Stomach (tissue), 8 donors: ENCODE measurements at regions not wholly inside any gene's neighbourhood (a gene's known extent, or its start where the extent isn't known, plus 50 kb on each side); places are given as distances from the start of the nearest gene placed in this dataset.

ENCODE experiments used
- DNase-seq, 2 donors: peaks; one replicate each; pipeline versions ENCODE4 v3.0.0 to v3.0.0-alpha.2; 2013 to 2019
- H3K27ac ChIP-seq, 5 donors: fragments of 200-600 bp in 4 of 5; sonication (generic) in 4 of 5; one replicate each; pipeline ENCODE4 v1.5.1; 2013 to 2019; ENCODE audit warnings: mild to moderate bottlenecking in 1 of 5, moderate library complexity in 1 of 5
- H3K27me3 ChIP-seq, 3 donors: fragments of 200-600 bp; sonication (generic); one replicate each; pipeline ENCODE4 v1.5.1; 2017 to 2019; ENCODE audit warnings: mixed run types in 1 of 3
- H3K36me3 ChIP-seq, 4 donors: fragments of 200-600 bp; sonication (generic); 1 replicate in 3 of 4; 2 replicates in 1 of 4; pipeline ENCODE4 v1.5.1; 2016 to 2019
- H3K4me1 ChIP-seq, 4 donors: fragments of 200-600 bp; sonication (generic); one replicate each; pipeline ENCODE4 v1.5.1; 2016 to 2019
- H3K4me3 ChIP-seq, 4 donors: fragments of 200-600 bp; sonication (generic) in 3 of 4; one replicate each; pipeline ENCODE4 v1.5.1; 2016 to 2019; ENCODE audit warnings: mild to moderate bottlenecking in 1 of 4
- H3K9me3 ChIP-seq, 4 donors: fragments of 200-600 bp; sonication (generic); one replicate each; pipeline ENCODE4 v1.5.1; 2016 to 2019
- CTCF ChIP-seq, 7 experiments: fragments of 450-650 bp in 4 of 7; fragments of 200-600 bp in 3 of 7; sonication (generic) in 3 of 7; IDR thresholded peaks; one replicate each; pipeline ENCODE4 v1.5.1; 2016 to 2019; ENCODE audit warnings: antibody characterized with exemption in 7 of 7, control low read depth in 2 of 7, mild to moderate bottlenecking in 1 of 7
- EP300 ChIP-seq: sonication (generic); formaldehyde crosslinking; IDR thresholded peaks from one replicate; pipeline ENCODE4 v1.6.1; 2017; ENCODE audit warnings: antibody characterized with exemption
- POLR2A ChIP-seq, 4 donors: fragments of 450-650 bp; IDR thresholded peaks; one replicate each; pipeline ENCODE4 v1.6.1; 2016; ENCODE audit warnings: antibody characterized with exemption in 4 of 4, control low read depth in 2 of 4, mild to moderate bottlenecking in 1 of 4, moderate library complexity in 1 of 4
- POLR2AphosphoS5 ChIP-seq, 3 donors: sonication (generic); formaldehyde crosslinking; IDR thresholded peaks; one replicate each; pipeline ENCODE4 v1.6.1; 2016; ENCODE audit warnings: antibody characterized with exemption in 3 of 3
- WGBS, 5 donors: extraction: QIAGEN DNeasy Blood & Tissue Kit in 3 of 5; methylation state at CpG; one replicate each; pipeline versions ENCODE4 v1.1.5 to v1.1.7; 2013 to 2018; 5-methylcytosine and 5-hydroxymethylcytosine counted together
- intact Hi-C: fragments of 100-400 bp; cut with DNase I; formaldehyde crosslinking; loops from one replicate; pipeline ENCODE4 v1.15.1; 2023; ENCODE audit warnings: low total_unique reads
- donor health status: healthy with polysubstance abuse.
- donor health status: Bipolar disorder and iron deficiency.
- donor health status: healthy.

- no peak for TF ChIP-seq CTCF (IDR thresholded peaks at IDR 0.05)
- TF ChIP-seq POLR2A (IDR thresholded peaks at IDR 0.05) = no peak
- TF ChIP-seq POLR2AphosphoS5 (IDR thresholded peaks at IDR 0.05) = no peak
- no peak for TF ChIP-seq EP300
- WGBS, 5 donors = 71 to 78% (median 74%) methylated on average over 7 of the region's 7 CpGs
- no peak overlapping the region for H3K27ac ChIP-seq
- H3K9me3 ChIP-seq = no peaks in the 10 kb centered on the region
- H3K27me3 ChIP-seq = no peaks in the 10 kb centered on the region
- no peaks in the 10 kb centered on the region for H3K4me1 ChIP-seq
- H3K36me3 ChIP-seq = no peaks in the 10 kb centered on the region
- intact Hi-C loops = no loop called here
- no peak for DNase-seq
- H3K4me3 ChIP-seq = no peak overlapping the region
These were observed 69.2 kb downstream of the PDCL3 start for GRCh38 chr2:100632037-100632436.

- WGBS, 5 donors = 69 to 95% (median 81%) methylated on average over 4 of the region's 4 CpGs
- Histone ChIP-seq H3K4me3 (no peak overlapping the region), H3K4me1 (no peaks in the 10 kb centered on the region), H3K9me3 (no peaks in the 10 kb centered on the region), H3K36me3 (no peaks in the 10 kb centered on the region), H3K27ac (no peak overlapping the region), H3K27me3 (no peaks in the 10 kb centered on the region)
- intact Hi-C loops = no loop called here
- TF ChIP-seq POLR2A (IDR thresholded peaks at IDR 0.05) (no peak), CTCF (IDR thresholded peaks at IDR 0.05) (no peak), POLR2AphosphoS5 (IDR thresholded peaks at IDR 0.05) (no peak), EP300 (no peak)
- no peak for DNase-seq
These were observed 70.0 kb downstream of the PDCL3 start for GRCh38 chr2:100632759-100633158.

GRCh38 chr2:100639588-100640390 lies 77.0 kb downstream of the PDCL3 start:
- WGBS, 5 donors = 69 to 77% (median 72%) methylated on average over 13 to 14 of the region's 14 CpGs
- TF ChIP-seq CTCF (IDR thresholded peaks at IDR 0.05) = no peak
- no peak for TF ChIP-seq POLR2AphosphoS5 (IDR thresholded peaks at IDR 0.05)
- no peak for TF ChIP-seq EP300
- no peak for TF ChIP-seq POLR2A (IDR thresholded peaks at IDR 0.05)
- H3K27me3 ChIP-seq = peaks cover 0 to 27% (median 0%) of the 10 kb centered on the region in 3 donors
- H3K9me3 ChIP-seq = no peaks in the 10 kb centered on the region
- no peak for DNase-seq
- no peaks in the 10 kb centered on the region for H3K4me1 ChIP-seq
- intact Hi-C loops = no loop called here
- H3K36me3 ChIP-seq = no peaks in the 10 kb centered on the region
- H3K27ac ChIP-seq = no peak overlapping the region
- no peak overlapping the region for H3K4me3 ChIP-seq

- 75 to 81% (median 80%) methylated on average over 21 of the region's 21 CpGs for WGBS, 5 donors
These were observed 77.8 kb downstream of the PDCL3 start for GRCh38 chr2:100640431-100641124.

More at GRCh38 chr2:100640431-100641124, 77.8 kb downstream of the PDCL3 start:
- TF ChIP-seq EP300 (no peak), CTCF (IDR thresholded peaks at IDR 0.05) (no peak), POLR2A (IDR thresholded peaks at IDR 0.05) (no peak), POLR2AphosphoS5 (IDR thresholded peaks at IDR 0.05) (no peak)
- H3K4me3 ChIP-seq = no peak overlapping the region
- no peak for DNase-seq
- no peak overlapping the region for H3K27ac ChIP-seq
- intact Hi-C loops = no loop called here
- H3K36me3 ChIP-seq = no peaks in the 10 kb centered on the region
- peaks cover 0 to 27% (median 0%) of the 10 kb centered on the region in 3 donors for H3K27me3 ChIP-seq
- no peaks in the 10 kb centered on the region for H3K9me3 ChIP-seq
- H3K4me1 ChIP-seq = no peaks in the 10 kb centered on the region
